ENCODE measurements at regions not wholly inside any gene's neighbourhood (a gene's known extent, or its start where the extent isn't known, plus 50 kb on each side); places are given as distances from the start of the nearest gene placed in this dataset.

GRCh38 chr7:13042605-13043236, 355.3 kb downstream of the ARL4A start:
- no peaks in the 10 kb centered on the region for H3K27me3 ChIP-seq (ENCODE audit: low read depth, low read length)
- H2AFZ ChIP-seq (ENCODE audit: low read depth, low read length): no peak overlapping the region
- no peaks in the 10 kb centered on the region for H3K79me2 ChIP-seq (ENCODE audit: low read length)
- no peak overlapping the region for H3K4me3 ChIP-seq (ENCODE audit: low read length)
- no peaks in the 10 kb centered on the region for H3K9me3 ChIP-seq (ENCODE audit: insufficient read depth, low read length)
- H3K27ac ChIP-seq (ENCODE audit: low read length): no peak overlapping the region
- no peaks in the 10 kb centered on the region for H4K20me1 ChIP-seq (ENCODE audit: insufficient read depth, low read length)
- TF ChIP-seq EZH2phosphoT487 (IDR thresholded peaks at IDR 0.05; ENCODE audit: low read depth): no peak
- no peak for TF ChIP-seq CTCF (IDR thresholded peaks at IDR 0.05; ENCODE audit: low read depth, low read length)
- no peaks in the 10 kb centered on the region for H3K4me1 ChIP-seq (ENCODE audit: low read length)
- no peak overlapping the region for H3K4me2 ChIP-seq (ENCODE audit: low read length)
- H3K9ac ChIP-seq (ENCODE audit: low read length): no peak overlapping the region
- H3K36me3 ChIP-seq (replicated peaks; ENCODE audit: low read depth, low read length): no peaks in the 10 kb centered on the region

- H3K27me3 ChIP-seq (ENCODE audit: low read depth, low read length): no peaks in the 10 kb centered on the region
- H3K4me3 ChIP-seq (ENCODE audit: low read length): no peak overlapping the region
- H2AFZ ChIP-seq (ENCODE audit: low read depth, low read length): no peak overlapping the region
- no peaks in the 10 kb centered on the region for H3K9me3 ChIP-seq (ENCODE audit: insufficient read depth, low read length)
- TF ChIP-seq CTCF (IDR thresholded peaks at IDR 0.05; ENCODE audit: low read depth, low read length): no peak
- TF ChIP-seq EZH2phosphoT487 (IDR thresholded peaks at IDR 0.05; ENCODE audit: low read depth): no peak
- no peaks in the 10 kb centered on the region for H3K79me2 ChIP-seq (ENCODE audit: low read length)
- no peak overlapping the region for H3K27ac ChIP-seq (ENCODE audit: low read length)
- H4K20me1 ChIP-seq (ENCODE audit: insufficient read depth, low read length): no peaks in the 10 kb centered on the region
- no peak overlapping the region for H3K9ac ChIP-seq (ENCODE audit: low read length)
- no peaks in the 10 kb centered on the region for H3K4me1 ChIP-seq (ENCODE audit: low read length)
- no peaks in the 10 kb centered on the region for H3K36me3 ChIP-seq (replicated peaks; ENCODE audit: low read depth, low read length)
- H3K4me2 ChIP-seq (ENCODE audit: low read length): no peak overlapping the region
These were observed 356.9 kb downstream of the ARL4A start for GRCh38 chr7:13044309-13044708.

GRCh38 chr7:13047061-13047460, 359.6 kb downstream of the ARL4A start:
- TF ChIP-seq EZH2phosphoT487 (IDR thresholded peaks at IDR 0.05; ENCODE audit: low read depth): no peak
- TF ChIP-seq CTCF (IDR thresholded peaks at IDR 0.05; ENCODE audit: low read depth, low read length): no peak

GRCh38 chr7:13049946-13050345, 362.5 kb downstream of the ARL4A start:
- Histone ChIP-seq H4K20me1 (ENCODE audit: insufficient read depth, low read length) (no peaks in the 10 kb centered on the region), H3K36me3 (replicated peaks; ENCODE audit: low read depth, low read length) (no peaks in the 10 kb centered on the region), H3K79me2 (ENCODE audit: low read length) (no peaks in the 10 kb centered on the region), H3K9me3 (ENCODE audit: insufficient read depth, low read length) (no peaks in the 10 kb centered on the region), H3K27ac (ENCODE audit: low read length) (no peak overlapping the region), H3K27me3 (ENCODE audit: low read depth, low read length) (no peaks in the 10 kb centered on the region), H2AFZ (ENCODE audit: low read depth, low read length) (no peak overlapping the region), H3K4me3 (ENCODE audit: low read length) (no peak overlapping the region), H3K4me1 (ENCODE audit: low read length) (no peaks in the 10 kb centered on the region), H3K9ac (ENCODE audit: low read length) (no peak overlapping the region), H3K4me2 (ENCODE audit: low read length) (no peak overlapping the region)
- TF ChIP-seq EZH2phosphoT487 (IDR thresholded peaks at IDR 0.05; ENCODE audit: low read depth) (no peak), CTCF (IDR thresholded peaks at IDR 0.05; ENCODE audit: low read depth, low read length) (no peak)

More at GRCh38 chr7:13047061-13047460, 359.6 kb downstream of the ARL4A start:
- no peaks in the 10 kb centered on the region for H3K27me3 ChIP-seq (ENCODE audit: low read depth, low read length)
- no peak overlapping the region for H2AFZ ChIP-seq (ENCODE audit: low read depth, low read length)
- no peak overlapping the region for H3K4me2 ChIP-seq (ENCODE audit: low read length)
- H3K9ac ChIP-seq (ENCODE audit: low read length): no peak overlapping the region
- H3K36me3 ChIP-seq (replicated peaks; ENCODE audit: low read depth, low read length): no peaks in the 10 kb centered on the region
- H3K79me2 ChIP-seq (ENCODE audit: low read length): no peaks in the 10 kb centered on the region
- H3K9me3 ChIP-seq (ENCODE audit: insufficient read depth, low read length): no peaks in the 10 kb centered on the region
- H3K4me3 ChIP-seq (ENCODE audit: low read length): no peak overlapping the region
- H3K27ac ChIP-seq (ENCODE audit: low read length): no peak overlapping the region
- H3K4me1 ChIP-seq (ENCODE audit: low read length): no peaks in the 10 kb centered on the region
- no peaks in the 10 kb centered on the region for H4K20me1 ChIP-seq (ENCODE audit: insufficient read depth, low read length)

Measured in OCI-LY3 (cell line).